Colonic mucosa (tissue), 4 donors: ENCODE measurements at regions not wholly inside any gene's neighbourhood (a gene's known extent, or its start where the extent isn't known, plus 50 kb on each side); places are given as distances from the start of the nearest gene placed in this dataset.
"Not testable (repeated sequence)": the region's sequence is repeated elsewhere in the genome, so short reads cannot be mapped to it uniquely, and the experiment has no call there.

Experiments
- DNase-seq: peaks from one replicate; pipeline ENCODE4 v3.0.0-alpha.2; 2020
- H3K27ac ChIP-seq: fragments of 200-600 bp; one replicate; pipeline ENCODE4 v1.8.0; 2021
- H3K27me3 ChIP-seq: fragments of 200-600 bp; one replicate; pipeline ENCODE4 v1.8.0; 2021
- H3K36me3 ChIP-seq: fragments of 200-600 bp; one replicate; pipeline ENCODE4 v1.8.0; 2021
- H3K4me1 ChIP-seq: fragments of 200-600 bp; one replicate; pipeline ENCODE4 v1.8.0; 2021; ENCODE audit warnings: mild to moderate bottlenecking
- H3K4me3 ChIP-seq: fragments of 200-600 bp; one replicate; pipeline ENCODE4 v1.8.0; 2021
- H3K9ac ChIP-seq, 2 donors: one replicate each; pipeline ENCODE4 v1.7.0; 2013; ENCODE audit warnings: control low read depth in 2 of 2, low read depth in 2 of 2, low read length in 2 of 2
- H3K9me3 ChIP-seq: fragments of 200-600 bp; one replicate; pipeline ENCODE4 v1.8.0; 2021
- CTCF ChIP-seq: fragments of 200-600 bp; IDR thresholded peaks from one replicate; pipeline ENCODE4 v1.8.0; 2022; ENCODE audit warnings: antibody characterized with exemption, mild to moderate bottlenecking
- intact Hi-C: fragments of 100-400 bp; cut with DNase I; formaldehyde crosslinking; loops from one replicate; pipeline ENCODE4 v1.14.1; 2022
- donor health status: healthy.
- donor health status: DM: no; HTN: no; CAD: no.
- donor health status: DM: no; HTN: no; CAD: no.

DNA sequence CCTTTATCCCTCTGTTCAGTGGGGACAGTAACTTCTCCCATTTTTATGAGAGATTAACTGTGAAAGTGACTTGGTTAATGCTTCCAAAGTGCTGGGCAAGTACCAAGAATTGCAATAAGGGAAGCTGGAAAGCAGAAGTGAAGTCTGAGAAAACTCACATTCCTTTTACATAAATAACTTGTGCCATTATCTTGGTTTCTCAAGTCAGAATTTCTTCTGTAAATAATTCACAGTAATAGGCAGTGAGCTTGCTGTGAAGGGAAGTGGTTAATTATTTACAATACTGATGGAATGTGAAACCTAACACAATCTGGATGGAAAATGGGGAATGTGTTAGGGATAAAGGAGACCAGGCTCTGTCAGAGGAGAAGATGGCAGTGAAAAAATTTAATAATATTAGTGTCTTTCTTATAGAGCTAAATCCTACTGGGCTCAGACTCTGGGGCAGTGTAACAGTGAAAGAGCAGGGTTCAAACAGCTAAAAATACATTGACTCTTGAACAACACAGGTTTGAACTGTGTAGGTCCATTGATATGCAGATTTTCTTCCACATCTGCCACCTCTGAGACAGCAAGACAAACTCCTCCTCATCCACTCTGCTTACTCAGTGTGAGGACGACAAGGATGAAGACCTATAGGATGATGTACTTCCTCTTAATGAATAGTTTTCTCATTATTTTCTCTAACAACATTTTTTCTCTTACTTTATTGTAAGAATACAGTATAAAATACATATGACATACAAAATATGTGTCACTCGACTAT, 251.5 kb upstream of the ISX start:
- Histone ChIP-seq H3K27ac (no peak overlapping the region), H3K9ac (no peak overlapping the region), H3K4me1 (no peaks in the 10 kb centered on the region), H3K27me3 (no peaks in the 10 kb centered on the region), H3K36me3 (no peaks in the 10 kb centered on the region), H3K4me3 (no peak overlapping the region), H3K9me3 (no peaks in the 10 kb centered on the region)
- intact Hi-C loops = no loop called here
- TF ChIP-seq CTCF = no peak
- no peak for DNase-seq

DNA sequence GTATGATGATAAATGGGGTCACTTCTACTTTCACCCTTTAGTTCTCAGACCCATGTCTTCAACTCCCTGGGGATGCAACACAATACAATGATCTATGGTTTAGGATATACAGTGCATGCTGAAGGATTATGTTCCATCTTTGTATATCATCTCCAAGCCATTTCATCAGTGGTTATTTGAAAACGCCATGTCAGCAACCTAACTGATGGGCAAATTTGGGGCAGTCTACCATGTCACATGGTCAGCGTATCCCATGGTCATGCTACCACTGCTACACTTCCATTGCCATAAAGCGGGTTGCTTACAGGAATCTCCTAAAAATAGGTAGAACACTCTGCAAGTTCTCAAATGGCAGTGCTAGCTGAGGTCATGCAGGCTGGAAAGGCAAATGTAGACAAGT, 236.5 kb upstream of the ISX start:
- Histone ChIP-seq H3K27ac (no peak overlapping the region), H3K27me3 (no peaks in the 10 kb centered on the region), H3K4me1 (no peaks in the 10 kb centered on the region), H3K4me3 (no peak overlapping the region), H3K36me3 (no peaks in the 10 kb centered on the region), H3K9me3 (no peaks in the 10 kb centered on the region), H3K9ac (no peak overlapping the region)
- DNase-seq = no peak
- intact Hi-C loops = no loop called here
- TF ChIP-seq CTCF = no peak

DNA sequence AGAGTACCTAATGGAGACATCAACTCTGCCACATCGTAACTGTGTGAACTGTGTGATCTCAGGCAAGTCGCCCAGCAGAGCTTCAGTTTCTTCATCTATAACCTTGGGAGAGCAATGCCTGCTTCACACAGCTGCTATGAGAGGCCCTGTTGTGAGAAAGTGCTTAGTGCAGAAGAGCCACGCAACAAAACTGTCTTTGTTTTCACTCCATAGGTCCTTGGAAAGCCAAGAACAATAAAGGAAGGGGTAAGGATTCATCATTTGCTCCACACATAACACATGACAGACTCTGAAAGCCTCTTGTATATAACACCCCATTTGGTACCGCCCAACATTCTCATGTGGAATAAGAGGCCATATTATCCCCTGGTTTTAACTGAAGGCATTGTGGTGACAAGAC, 231.9 kb upstream of the ISX start:
- H3K27me3 ChIP-seq = no peaks in the 10 kb centered on the region

DNA sequence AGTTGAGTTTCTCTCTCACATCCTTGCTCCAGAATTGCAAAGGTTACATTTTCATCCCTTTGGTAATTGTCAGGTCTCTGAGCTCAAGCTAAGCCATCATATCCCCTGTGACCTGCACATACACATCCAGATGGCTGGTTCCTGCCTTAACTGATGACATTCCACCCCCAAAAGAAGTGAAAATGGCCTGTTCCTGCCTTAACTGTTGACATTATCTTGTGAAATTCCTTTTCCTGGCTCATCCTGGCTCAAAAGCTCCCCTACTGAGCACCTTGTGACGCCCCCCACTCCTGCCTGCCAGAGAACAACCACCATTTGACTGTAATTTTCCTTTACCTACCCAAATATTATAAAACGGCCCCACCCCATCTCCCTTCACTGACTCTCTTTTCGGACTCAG, 231.4 kb upstream of the ISX start:
- H3K27ac ChIP-seq, intact Hi-C loops, DNase-seq, H3K27me3 ChIP-seq, H3K9me3 ChIP-seq, H3K36me3 ChIP-seq, H3K9ac ChIP-seq, H3K4me3 ChIP-seq, H3K4me1 ChIP-seq: not testable (repeated sequence)

More for the DNA sequence above, 231.9 kb upstream of the ISX start:
- no peak overlapping the region for H3K4me3 ChIP-seq
- DNase-seq = no peak
- intact Hi-C loops = no loop called here
- no peaks in the 10 kb centered on the region for H3K36me3 ChIP-seq
- no peak overlapping the region for H3K27ac ChIP-seq
- TF ChIP-seq CTCF = no peak
- no peaks in the 10 kb centered on the region for H3K4me1 ChIP-seq
- no peak overlapping the region for H3K9ac ChIP-seq
- H3K9me3 ChIP-seq = no peaks in the 10 kb centered on the region

- Histone ChIP-seq H3K4me3 (no peak overlapping the region), H3K4me1 (no peaks in the 10 kb centered on the region), H3K27ac (no peak overlapping the region), H3K9me3 (no peaks in the 10 kb centered on the region), H3K27me3 (no peaks in the 10 kb centered on the region), H3K36me3 (no peaks in the 10 kb centered on the region), H3K9ac (no peak overlapping the region)
- DNase-seq = no peak
- intact Hi-C loops = no loop called here
- no peak for TF ChIP-seq CTCF
Measured at GRCh38 chr22:34841331-34841771, 224.6 kb upstream of the ISX start.

DNA sequence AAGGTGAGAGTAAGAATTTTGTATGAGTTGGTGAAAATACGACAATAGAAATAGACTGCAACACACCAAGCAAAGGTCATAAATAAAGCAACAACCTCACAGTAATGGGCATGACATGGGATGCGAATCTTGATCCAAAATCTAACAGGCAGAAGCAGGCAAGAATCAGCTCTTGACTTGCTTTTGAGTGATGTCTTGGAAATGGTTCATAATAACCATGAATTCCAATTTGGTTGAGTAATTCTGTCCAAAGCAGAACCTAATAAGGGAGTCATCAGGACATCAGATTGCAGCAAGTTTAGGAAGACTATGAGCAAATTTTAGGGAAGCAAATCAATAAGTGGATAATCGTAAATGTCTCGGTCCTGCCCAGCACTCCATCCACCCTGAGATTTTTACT, 224.0 kb upstream of the ISX start:
- no peaks in the 10 kb centered on the region for H3K9me3 ChIP-seq
- no peak overlapping the region for H3K9ac ChIP-seq
- intact Hi-C loops = no loop called here
- no peak for TF ChIP-seq CTCF
- H3K27me3 ChIP-seq = no peaks in the 10 kb centered on the region
- H3K27ac ChIP-seq = no peak overlapping the region
- DNase-seq = no peak
- H3K4me3 ChIP-seq = no peak overlapping the region
- H3K36me3 ChIP-seq = no peaks in the 10 kb centered on the region
- no peaks in the 10 kb centered on the region for H3K4me1 ChIP-seq
